ENCODE measurements at regions not wholly inside any gene's neighbourhood (a gene's known extent, or its start where the extent isn't known, plus 50 kb on each side); places are given as distances from the start of the nearest gene placed in this dataset.
A peak's percentile ranks its signal among the peaks of the same experiment; 100 is the strongest.

- Histone ChIP-seq H3K9me3 (ENCODE audit: control insufficient read depth in 4 of 4, low read length in 3 of 4) (peaks cover 0 to 3% (median 0%) of the 10 kb centered on the region in 4 donors), H3K27ac (ENCODE audit: low read depth in 1 of 2, low read length in 2 of 2) (no peak overlapping the region), H3K4me3 (ENCODE audit: low read depth in 1 of 3, low read length in 3 of 3) (no peak overlapping the region), H3K27me3 (ENCODE audit: control insufficient read depth in 4 of 4, insufficient read depth in 4 of 4, low read length in 3 of 4) (no peaks in the 10 kb centered on the region), H3K4me1 (ENCODE audit: control insufficient read depth in 4 of 4, insufficient read depth in 4 of 4, low read length in 3 of 4) (peaks cover 0 to 13% (median 3%) of the 10 kb centered on the region in 4 donors), H3K9ac (ENCODE audit: low read depth in 1 of 2, low read length in 2 of 2) (no peak overlapping the region), H3K36me3 (ENCODE audit: control insufficient read depth in 4 of 4, insufficient read depth in 3 of 4, low read depth in 1 of 4, low read length in 3 of 4) (no peaks in the 10 kb centered on the region)
- DNase-seq (ENCODE audit: low spot score): no peak
- TF ChIP-seq JUND (IDR thresholded peaks at IDR 0.05) (no peak), FOXA1 (IDR thresholded peaks at IDR 0.05) (no peak), HNF4A (conservative IDR thresholded peaks at IDR 0.05) (peak; percentile 80 to 89), SP1 (IDR thresholded peaks at IDR 0.05) (peak; percentile 75), HNF4G (IDR thresholded peaks at IDR 0.05) (peak; percentile 51), NR2F2 (IDR thresholded peaks at IDR 0.05) (peak; percentile 27), RAD21 (IDR thresholded peaks at IDR 0.05) (no peak), CTCF (IDR thresholded peaks at IDR 0.05; ENCODE audit: low read depth, low read length, missing input control) (no peak), YY1 (IDR thresholded peaks at IDR 0.05) (peak; percentile 14), TAF1 (conservative IDR thresholded peaks at IDR 0.05) (no peak), RXRA (IDR thresholded peaks at IDR 0.05) (peak; percentile 30 to 36)
- TF ChIP-seq, protein P1, sequence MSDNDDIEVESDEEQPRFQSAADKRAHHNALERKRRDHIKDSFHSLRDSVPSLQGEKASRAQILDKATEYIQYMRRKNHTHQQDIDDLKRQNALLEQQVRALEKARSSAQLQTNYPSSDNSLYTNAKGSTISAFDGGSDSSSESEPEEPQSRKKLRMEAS (IDR thresholded peaks at IDR 0.05): no peak
- TF ChIP-seq, protein P2, sequence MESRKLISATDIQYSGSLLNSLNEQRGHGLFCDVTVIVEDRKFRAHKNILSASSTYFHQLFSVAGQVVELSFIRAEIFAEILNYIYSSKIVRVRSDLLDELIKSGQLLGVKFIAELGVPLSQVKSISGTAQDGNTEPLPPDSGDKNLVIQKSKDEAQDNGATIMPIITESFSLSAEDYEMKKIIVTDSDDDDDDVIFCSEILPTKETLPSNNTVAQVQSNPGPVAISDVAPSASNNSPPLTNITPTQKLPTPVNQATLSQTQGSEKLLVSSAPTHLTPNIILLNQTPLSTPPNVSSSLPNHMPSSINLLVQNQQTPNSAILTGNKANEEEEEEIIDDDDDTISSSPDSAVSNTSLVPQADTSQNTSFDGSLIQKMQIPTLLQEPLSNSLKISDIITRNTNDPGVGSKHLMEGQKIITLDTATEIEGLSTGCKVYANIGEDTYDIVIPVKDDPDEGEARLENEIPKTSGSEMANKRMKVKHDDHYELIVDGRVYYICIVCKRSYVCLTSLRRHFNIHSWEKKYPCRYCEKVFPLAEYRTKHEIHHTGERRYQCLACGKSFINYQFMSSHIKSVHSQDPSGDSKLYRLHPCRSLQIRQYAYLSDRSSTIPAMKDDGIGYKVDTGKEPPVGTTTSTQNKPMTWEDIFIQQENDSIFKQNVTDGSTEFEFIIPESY (IDR thresholded peaks at IDR 0.05): no peak
- WGBS: 37% methylated on average over 2 of the region's 2 CpGs
Measured at GRCh38 chr1:111045033-111045722, 81.5 kb upstream of the LRIF1 start.

- no peak overlapping the region for H3K9ac ChIP-seq (ENCODE audit: low read depth in 1 of 2, low read length in 2 of 2)
- no peaks in the 10 kb centered on the region for H3K4me1 ChIP-seq (ENCODE audit: control insufficient read depth in 4 of 4, insufficient read depth in 4 of 4, low read length in 3 of 4)
- H3K27ac ChIP-seq (ENCODE audit: low read depth in 1 of 2, low read length in 2 of 2): no peak overlapping the region
- no peaks in the 10 kb centered on the region for H3K36me3 ChIP-seq (ENCODE audit: control insufficient read depth in 4 of 4, insufficient read depth in 3 of 4, low read depth in 1 of 4, low read length in 3 of 4)
- no peak for DNase-seq (ENCODE audit: low spot score)
- no peaks in the 10 kb centered on the region for H3K27me3 ChIP-seq (ENCODE audit: control insufficient read depth in 4 of 4, insufficient read depth in 4 of 4, low read length in 3 of 4)
- WGBS: 23% methylated on average over 9 of the region's 9 CpGs
- no peak for TF ChIP-seq FOXA2 (IDR thresholded peaks at IDR 0.05)
- peak; percentile 71 for TF ChIP-seq CTCF (IDR thresholded peaks at IDR 0.05; ENCODE audit: low read depth, low read length, missing input control)
- TF ChIP-seq RAD21 (IDR thresholded peaks at IDR 0.05): peak; percentile 63 to 79
- TF ChIP-seq YY1 (IDR thresholded peaks at IDR 0.05): no peak
- H3K4me3 ChIP-seq (ENCODE audit: low read depth in 1 of 3, low read length in 3 of 3): no peak overlapping the region
- peaks cover 0 to 3% (median 0%) of the 10 kb centered on the region in 4 donors for H3K9me3 ChIP-seq (ENCODE audit: control insufficient read depth in 4 of 4, low read length in 3 of 4)
Measured at GRCh38 chr1:111032295-111032897, 68.7 kb upstream of the LRIF1 start.
